Testis (tissue), 2 donors: ENCODE measurements at regions not wholly inside any gene's neighbourhood (a gene's known extent, or its start where the extent isn't known, plus 50 kb on each side); places are given as distances from the start of the nearest gene placed in this dataset.

Source experiments
- CTCF ChIP-seq, 3 experiments: fragments of 450-650 bp in 2 of 3; fragments of 200-600 bp in 1 of 3; sonication (generic) in 1 of 3; IDR thresholded peaks; one replicate each; pipeline ENCODE4 v1.5.1; 2016 to 2019; ENCODE audit warnings: antibody characterized with exemption in 3 of 3, mild to moderate bottlenecking in 2 of 3, moderate library complexity in 1 of 3
- POLR2A ChIP-seq: fragments of 450-650 bp; IDR thresholded peaks from one replicate; pipeline ENCODE4 v1.6.1; 2017; ENCODE audit warnings: antibody characterized with exemption, mild to moderate bottlenecking, moderate library complexity

- TF ChIP-seq CTCF (IDR thresholded peaks at IDR 0.05) (no peak), POLR2A (no peak)
Measured at GRCh38 chr2:59540864-59541263, 1012.6 kb downstream of the BCL11A start.
